Prostate gland (tissue), 2 donors: ENCODE measurements at regions not wholly inside any gene's neighbourhood (a gene's known extent, or its start where the extent isn't known, plus 50 kb on each side); places are given as distances from the start of the nearest gene placed in this dataset.

ENCODE experiments used
- POLR2A ChIP-seq: fragments of 450-650 bp; IDR thresholded peaks from one replicate; pipeline ENCODE4 v1.6.1; 2016; ENCODE audit warnings: antibody characterized with exemption, mild to moderate bottlenecking
- POLR2AphosphoS5 ChIP-seq: sonication (generic); formaldehyde crosslinking; IDR thresholded peaks from one replicate; pipeline ENCODE4 v1.6.1; 2017; ENCODE audit warnings: antibody characterized with exemption
- TF ChIP-seq, protein P1 (sequence below), 4 experiments: fragments of 200-600 bp in 2 of 4; fragments of 450-650 bp in 2 of 4; sonication (generic) in 2 of 4; IDR thresholded peaks; 1 replicate in 3 of 4; 2 replicates in 1 of 4; pipeline ENCODE4 v1.5.1; 2016 to 2019; ENCODE audit warnings: antibody characterized with exemption in 4 of 4, mild to moderate bottlenecking in 2 of 4, moderate library complexity in 2 of 4

- TF ChIP-seq, protein P1, sequence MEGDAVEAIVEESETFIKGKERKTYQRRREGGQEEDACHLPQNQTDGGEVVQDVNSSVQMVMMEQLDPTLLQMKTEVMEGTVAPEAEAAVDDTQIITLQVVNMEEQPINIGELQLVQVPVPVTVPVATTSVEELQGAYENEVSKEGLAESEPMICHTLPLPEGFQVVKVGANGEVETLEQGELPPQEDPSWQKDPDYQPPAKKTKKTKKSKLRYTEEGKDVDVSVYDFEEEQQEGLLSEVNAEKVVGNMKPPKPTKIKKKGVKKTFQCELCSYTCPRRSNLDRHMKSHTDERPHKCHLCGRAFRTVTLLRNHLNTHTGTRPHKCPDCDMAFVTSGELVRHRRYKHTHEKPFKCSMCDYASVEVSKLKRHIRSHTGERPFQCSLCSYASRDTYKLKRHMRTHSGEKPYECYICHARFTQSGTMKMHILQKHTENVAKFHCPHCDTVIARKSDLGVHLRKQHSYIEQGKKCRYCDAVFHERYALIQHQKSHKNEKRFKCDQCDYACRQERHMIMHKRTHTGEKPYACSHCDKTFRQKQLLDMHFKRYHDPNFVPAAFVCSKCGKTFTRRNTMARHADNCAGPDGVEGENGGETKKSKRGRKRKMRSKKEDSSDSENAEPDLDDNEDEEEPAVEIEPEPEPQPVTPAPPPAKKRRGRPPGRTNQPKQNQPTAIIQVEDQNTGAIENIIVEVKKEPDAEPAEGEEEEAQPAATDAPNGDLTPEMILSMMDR (IDR thresholded peaks at IDR 0.05) = no peak
- TF ChIP-seq POLR2AphosphoS5 (no peak), POLR2A (no peak)
Measured at GRCh38 chr6:115835314-115835713, 225.4 kb downstream of the FRK start.
